Kasumi-1 (cell line): ENCODE measurements at regions not wholly inside any gene's neighbourhood (a gene's known extent, or its start where the extent isn't known, plus 50 kb on each side); places are given as distances from the start of the nearest gene placed in this dataset.

Experiments
- DNase-seq, 2 experiments: peaks; one replicate each; lab custom pipeline; 2025; lab: John Stamatoyannopoulos, UW

DNA sequence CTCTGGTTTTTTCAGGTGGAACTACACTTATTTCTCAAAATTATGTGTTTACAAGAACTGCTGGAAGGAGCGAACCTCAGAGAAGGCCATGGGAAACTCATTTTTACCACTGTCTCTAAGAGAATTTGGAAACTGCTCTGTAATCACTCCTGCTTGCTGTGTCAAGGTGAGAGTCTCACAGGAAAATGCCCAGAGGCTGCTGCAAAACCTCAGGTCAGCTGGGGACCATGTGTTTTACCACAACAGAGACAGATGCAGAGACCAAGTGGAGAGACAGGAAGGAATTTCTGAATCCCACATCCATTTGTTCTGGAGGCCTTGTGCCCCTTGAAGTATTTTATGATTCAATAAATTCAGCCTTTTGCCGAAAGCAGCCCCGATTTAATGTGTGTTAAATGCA is 743.8 kb upstream of the SLC10A2 start:
- no peak for DNase-seq

DNA sequence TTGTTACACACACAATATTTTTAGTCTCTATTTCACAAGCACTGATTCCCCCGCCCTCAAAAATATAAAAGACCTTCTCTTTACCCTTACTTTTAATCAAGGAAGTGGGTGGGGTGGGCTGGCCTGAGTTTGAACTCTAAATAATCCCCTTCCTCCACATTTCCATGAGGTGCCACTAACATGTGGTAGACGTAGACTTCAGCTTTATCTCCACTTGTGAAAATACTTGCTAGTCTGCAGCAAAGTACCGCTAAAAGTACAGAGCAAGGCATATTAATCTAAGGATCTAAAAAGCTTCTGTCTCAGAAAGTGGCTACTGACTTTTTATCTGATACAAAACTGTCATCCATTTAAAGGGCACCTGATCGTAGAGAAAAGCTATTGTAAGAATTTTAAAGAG is 739.6 kb upstream of the SLC10A2 start:
- DNase-seq = no peak

DNA sequence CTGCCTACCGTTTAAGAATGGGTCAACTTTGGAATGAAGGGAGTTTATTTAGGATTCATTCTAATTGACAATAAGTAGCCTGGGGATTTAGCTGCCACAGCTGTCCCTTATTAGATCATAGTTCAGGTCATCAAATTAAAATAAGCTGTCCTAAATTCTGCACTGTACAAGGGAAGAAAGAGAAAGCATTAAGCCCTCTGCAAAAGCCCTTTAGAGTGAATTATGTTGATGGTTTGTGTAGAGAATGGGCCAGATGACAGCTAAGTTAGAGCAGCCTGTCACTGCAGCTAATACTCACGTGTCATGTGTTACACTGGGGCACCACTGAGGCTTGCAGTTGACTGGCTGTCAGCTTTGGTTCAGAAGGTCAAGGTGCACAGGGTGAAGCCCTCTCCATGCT is 737.1 kb upstream of the SLC10A2 start:
- DNase-seq = no peak

DNA sequence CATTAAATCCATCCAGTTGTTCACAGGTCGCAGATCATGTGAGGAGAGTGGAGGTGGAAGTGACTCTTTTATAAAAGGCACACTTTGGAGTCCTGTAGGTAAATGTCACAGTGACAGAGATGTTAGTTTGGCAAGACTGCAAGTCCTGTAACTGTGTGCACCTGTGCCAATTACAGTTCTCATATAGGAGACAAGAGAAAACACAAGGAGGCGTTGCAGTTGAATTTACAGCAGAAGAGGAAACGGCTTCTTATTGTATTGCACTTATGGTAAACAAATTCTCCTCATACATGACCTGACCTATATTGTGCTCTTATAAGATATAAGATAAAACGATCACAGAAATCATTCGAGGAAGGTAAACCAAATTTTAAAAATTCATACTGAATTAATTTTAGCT is 732.8 kb upstream of the SLC10A2 start:
- no peak for DNase-seq

DNA sequence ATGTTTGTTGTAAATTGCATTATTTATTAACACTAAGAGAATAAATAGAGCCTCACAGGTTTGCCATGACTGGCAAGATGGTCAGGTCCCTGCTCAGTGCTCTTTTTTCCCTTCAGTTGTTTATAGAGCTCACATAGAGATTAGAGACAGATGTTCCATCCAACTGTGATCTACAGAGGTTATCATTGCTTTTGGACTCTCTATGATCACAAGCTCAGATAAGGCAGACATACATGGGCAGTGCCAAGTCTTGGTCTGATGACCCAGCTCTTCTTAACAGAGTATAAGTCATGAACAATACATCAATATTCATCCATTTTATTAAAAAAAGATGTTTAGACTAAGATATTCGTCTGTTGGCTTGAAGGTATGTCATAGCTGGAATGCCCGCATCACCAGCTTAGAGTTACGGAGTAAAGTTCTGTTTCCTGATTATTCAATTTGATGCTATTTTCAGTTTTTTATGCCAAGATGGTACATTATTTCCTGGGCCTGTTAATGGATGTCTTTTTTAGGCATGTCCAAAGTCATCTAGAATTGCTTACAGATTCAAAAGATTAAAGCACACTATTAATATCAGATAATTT is 729.8 kb upstream of the SLC10A2 start:
- no peak for DNase-seq

DNA sequence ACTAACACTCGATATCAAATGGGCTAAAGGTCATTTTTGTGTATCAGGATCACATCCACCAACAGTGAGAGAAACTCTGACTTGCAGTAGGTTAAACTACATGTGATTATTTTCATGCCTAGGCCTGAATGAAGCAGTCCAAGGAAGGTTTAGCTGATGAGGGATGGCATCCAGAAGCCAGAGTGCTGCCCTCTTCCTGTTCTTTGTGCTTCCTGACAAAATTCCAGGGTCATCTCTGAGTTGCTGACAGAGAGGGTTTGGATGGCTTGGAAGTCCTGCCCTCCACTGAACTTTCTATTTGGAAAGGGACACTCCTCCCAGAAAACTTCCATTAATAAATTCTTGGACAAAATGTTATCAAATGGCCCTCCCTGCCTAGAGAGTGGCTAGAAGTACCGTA is 728.3 kb upstream of the SLC10A2 start:
- no peak for DNase-seq

DNA sequence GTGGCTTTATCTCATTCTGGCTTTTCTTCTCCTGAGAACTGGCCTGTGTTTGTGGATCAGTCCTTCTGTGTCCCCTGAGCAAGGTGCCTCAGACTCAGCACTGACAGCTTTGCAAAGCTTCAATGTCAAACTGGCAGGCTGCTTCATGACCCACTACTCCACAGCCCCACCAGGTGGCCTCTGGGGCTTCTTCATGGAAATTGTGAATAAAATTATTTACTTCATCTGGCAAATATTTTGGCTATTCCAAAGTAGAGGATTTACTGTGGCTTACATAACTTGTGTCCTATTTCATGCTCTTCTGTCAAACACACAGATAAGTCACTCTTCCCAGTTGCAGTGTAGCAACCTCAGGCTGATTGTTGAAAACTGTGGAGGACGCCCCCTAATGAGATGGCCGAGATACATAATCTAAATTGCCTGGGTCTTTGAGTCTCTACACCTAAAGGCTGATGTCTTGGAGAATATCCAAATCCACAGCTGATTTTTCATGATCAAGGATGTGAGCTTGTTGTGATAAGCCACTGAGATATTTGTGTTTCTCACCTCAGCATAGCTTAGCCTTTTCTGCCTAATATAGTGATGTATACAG is 721.9 kb upstream of the SLC10A2 start:
- peak; percentile 5 to 9 for DNase-seq

DNA sequence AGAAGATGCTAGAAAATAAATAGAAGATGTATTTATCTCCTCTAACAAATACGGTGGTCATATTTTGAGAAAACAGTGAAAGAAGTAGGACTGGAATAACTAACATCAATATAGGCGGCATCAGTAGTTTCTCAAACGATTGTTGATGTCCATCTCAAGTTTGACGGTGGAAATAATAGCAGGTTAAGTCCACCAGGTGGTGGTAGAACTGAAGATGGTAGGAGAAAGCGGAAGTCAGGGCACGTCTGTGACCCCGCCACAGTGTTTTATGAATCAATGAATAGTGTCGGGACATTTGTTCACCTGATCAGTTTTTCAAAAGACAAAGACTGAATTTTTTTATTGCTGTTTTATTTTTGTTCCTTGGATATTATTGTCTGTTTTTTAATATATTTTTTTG is 706.4 kb upstream of the SLC10A2 start:
- peak in 1 of 2 experiments; percentile 12 for DNase-seq

DNA sequence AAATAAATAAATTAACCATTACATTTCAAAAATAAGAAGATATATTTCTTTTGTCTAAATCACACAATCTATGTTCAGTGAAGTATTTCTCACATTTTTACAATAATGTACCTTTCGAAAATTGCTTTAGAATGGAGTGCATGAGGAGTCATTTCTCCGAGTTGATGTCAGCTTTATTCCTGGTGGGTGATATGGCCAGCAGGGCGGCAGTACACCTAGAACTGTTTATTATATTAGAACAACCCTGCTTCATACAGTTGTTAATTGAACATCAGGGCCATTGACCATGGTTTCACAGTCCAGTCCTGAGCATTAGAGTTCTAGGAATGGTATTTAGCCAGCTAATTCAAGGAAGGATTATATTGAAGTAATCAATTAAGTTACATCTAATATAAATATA is 696.3 kb upstream of the SLC10A2 start:
- DNase-seq = peak in 1 of 2 experiments; percentile 5

DNA sequence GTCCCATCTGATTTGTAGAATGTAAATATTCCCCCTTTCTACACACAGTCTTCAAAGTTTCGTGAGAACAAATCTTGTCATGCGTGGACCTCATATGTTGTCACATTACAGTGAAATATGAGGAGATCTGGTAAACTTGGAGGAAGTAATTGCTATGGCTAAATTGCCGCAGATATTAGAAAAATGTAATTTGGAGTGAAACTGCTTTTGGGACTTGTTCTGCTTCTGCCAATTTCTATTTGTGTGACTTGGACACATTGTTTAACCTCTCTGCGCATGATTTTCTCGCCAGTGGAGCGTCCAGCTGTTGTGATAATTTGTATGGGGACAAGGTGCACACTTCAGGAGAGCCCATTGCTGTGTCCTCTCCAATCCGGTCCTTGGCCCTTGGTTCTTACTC is 693.1 kb upstream of the SLC10A2 start:
- DNase-seq = no peak

DNA sequence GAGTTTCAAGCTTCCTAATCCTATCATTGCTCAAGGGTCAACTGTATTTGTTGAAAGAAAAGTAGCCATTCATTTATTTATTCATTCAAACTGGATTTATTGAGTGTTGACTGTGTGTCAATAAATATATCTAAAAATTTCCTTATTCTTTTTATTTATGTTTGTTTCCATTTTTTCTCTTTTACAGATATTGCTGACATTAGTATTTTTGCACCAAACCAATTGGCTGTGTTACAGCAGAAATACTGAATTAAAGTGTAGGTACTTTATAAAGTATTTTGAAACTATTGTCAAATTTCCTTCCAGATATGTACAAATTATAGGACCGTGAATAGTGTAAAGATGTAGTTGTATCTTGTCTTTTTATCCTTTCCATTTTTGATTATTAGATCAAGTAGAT is 692.0 kb upstream of the SLC10A2 start:
- DNase-seq = no peak

DNA sequence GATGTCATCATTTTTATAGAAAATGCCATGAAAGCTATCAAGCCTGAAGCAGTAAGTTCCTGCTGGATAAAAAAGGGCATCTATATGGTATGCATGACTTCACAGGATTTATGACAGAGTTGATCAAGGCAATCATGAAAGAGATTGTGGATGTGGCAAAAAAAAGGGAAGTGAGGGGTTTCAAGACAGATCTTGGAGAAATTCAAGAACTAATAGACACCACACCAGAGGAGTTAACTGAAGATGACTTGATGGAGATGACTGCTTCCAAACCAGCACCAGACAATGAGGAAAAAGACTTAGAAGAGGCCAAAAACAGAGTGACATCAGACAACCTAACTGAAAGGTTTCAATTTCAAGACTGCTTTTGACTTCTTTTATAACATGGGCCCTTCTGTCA is 691.1 kb upstream of the SLC10A2 start:
- peak in 1 of 2 experiments; percentile 4 for DNase-seq

DNA sequence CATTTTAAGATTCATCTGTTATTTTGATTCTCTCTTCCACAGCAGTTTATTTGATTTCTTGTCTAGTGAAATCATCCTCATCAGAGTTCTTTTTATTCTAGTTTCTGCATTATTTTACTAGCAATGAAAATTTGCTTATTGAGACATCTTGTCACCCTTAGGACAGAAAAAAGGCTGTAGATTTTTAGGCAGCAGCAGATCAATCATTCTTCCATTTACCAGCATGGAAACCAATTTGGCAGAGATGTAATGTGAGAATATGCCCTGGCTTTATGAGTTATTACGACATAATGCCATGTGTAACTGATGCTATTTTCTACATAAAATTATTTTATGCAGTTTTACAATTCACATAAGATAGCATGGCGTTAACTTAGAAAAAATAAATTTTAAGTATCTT is 688.6 kb upstream of the SLC10A2 start:
- no peak for DNase-seq

DNA sequence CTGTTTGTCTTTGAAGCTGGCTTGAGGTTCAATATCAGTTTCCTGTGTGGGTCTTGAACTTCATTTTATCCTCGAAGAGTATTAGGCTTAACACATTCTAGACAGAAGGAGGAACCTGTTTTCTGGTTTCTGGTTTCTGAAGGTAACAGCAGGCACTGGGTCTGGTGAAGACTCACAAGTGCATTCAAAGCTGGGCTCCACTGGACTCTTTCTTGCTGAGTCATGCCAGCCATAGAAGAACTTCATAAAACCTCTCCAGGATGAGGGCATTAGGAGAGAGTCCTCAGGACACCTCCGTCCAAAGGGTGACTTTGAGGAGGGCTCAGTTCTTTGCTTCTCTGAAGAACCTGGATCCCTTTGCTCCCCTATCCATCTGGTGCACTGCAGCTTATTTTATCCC is 668.6 kb upstream of the SLC10A2 start:
- DNase-seq = peak in 1 of 2 experiments; percentile 6

DNA sequence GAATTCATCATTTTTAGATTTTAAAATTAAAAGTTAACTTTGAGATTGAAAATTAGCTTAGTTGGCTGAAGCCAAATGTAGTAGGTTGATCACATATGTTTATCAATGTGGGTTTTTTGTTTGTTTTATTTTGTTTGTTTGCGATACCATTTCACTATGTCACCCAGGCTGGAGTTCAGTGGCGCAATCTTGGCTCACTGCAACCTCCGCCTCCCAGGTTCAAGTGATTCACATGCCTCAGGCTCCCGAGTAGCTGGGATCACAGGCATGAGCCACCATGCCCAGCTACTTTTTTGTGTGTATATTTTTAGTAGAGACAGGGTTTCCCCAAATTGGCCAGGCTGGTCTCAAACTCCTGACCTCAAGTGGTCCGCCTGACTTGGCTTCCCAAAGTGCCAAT is 665.7 kb upstream of the SLC10A2 start:
- DNase-seq = no peak

DNA sequence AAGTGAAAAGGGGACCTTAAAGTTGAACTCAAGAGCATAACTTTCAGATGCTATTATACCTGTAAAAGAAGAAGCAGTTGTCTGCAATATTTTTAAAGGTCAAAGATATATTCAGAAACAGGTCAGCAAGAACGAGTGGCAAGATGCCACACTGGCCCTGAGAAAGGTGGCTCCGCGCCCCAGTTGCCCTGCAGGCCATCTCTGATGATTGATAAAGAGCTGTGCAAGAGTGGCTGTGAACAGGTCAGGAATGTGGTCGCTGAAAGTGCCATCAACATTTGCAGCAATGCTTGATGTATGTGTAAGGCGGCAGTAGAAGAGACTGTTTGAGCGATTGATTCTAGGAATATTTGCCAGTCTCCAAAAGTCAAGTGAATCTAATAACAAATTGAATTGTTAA is 664.2 kb upstream of the SLC10A2 start:
- DNase-seq = no peak

DNA sequence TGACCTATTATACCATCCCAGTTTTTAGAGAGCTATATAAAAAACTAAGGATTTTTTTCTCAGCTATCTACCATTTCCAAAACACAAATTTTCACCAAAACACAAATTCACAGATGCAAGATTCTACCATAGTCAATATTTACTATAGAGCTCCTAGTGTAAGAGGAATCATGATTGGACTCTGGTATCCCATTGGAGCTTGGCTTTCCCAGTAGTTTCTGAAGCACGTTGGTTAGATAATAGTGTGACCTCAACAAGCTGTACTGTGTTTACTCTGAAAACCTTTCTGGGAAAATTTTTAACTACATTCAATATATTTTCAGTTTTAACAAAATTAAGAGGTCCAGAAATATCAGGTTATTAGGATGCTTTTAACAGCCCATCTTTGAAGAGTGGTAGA is 660.6 kb upstream of the SLC10A2 start:
- DNase-seq = no peak

DNA sequence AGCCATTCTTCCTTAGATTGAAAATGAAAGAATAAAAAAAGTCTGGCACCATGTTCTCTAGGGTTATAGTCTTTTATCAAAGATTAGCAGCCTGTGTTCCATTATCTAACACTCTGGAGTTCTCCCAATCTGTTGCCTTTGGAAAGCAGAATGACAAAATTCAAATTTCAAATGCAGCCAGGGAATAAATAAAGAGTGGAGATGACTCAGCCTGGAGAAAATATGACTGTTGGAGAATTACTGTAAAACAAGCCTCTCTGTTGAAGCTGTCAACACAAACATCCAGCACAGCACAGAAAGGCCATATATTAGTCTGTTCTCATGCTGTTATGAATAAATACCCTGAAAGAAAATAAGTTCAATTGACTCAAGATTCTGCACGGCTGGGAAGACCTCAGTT is 650.5 kb upstream of the SLC10A2 start:
- DNase-seq = no peak

DNA sequence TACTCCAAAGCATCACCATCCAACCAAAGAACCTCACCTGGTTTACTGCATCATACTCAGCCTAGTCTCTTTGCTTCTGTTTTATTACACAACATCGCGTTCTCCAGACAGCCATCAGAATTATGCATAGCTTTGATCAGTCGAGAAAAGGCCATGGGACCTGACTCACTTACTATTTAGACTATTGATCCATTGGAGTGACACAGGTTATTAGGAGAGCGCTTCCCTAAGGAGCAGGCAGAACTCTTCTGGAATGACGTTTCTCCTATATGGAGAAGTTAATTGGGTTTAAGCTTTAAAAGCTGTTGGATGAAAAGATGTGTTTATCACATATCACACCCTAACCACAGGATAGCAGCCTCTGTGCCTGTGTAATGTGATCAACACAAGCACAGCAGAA is 649.1 kb upstream of the SLC10A2 start:
- DNase-seq = no peak

DNA sequence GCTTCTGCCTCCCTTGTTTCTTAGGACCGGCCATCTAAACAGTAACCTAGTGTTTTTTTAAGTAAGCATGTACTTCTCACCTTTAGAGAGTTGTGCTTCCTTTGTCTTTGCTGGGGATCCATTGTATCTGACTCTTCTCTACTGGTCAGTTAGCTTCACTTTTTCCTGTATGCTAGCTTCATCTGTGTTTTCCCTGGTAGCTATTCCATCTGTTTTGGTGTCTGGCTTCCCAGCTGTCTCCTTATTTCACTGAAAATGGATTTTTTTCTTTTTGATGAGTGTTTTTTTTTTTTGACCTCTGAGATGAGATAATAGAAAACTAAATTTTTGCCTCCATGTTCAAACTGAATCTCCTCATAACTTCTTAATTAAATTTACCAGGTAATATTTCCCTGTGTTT is 637.0 kb upstream of the SLC10A2 start:
- no peak for DNase-seq

DNA sequence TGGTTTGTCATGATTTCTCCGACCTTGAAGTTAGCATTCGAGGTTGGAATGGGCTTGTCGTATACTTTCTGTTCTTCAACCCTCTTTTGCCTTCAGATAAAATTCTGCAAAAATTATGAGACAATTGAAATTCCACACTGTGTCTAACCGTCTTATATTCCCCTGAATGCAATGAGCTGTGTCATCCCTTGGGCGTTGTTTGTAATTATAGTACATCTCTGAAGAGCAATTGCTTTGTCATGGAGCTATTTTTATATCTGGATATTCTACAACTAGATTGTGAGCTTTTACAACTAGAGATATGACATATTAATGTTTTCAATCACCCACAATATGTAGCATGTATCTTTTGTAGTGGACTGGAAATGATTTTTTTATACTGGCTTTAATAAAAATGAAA is 631.8 kb upstream of the SLC10A2 start:
- no peak for DNase-seq

DNA sequence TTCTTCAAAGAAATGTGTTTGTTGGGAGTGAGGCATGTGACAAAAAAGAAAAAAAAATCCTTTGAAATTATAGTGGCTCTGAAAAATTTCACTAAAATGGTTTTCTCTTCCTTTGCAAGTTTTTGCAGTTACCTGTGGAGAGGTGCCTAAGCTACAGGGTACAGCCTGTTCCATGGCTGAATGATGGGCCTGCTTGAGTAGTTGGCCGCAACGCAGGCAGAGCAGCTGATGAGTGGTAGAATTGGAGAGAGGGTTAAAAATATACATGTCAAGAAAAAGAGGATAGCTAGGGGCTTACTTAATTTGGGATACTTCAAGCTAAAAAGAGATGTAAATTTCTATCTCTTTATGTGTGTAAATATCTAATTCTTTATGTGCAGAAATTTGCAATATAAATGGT is 629.1 kb upstream of the SLC10A2 start:
- no peak for DNase-seq

DNA sequence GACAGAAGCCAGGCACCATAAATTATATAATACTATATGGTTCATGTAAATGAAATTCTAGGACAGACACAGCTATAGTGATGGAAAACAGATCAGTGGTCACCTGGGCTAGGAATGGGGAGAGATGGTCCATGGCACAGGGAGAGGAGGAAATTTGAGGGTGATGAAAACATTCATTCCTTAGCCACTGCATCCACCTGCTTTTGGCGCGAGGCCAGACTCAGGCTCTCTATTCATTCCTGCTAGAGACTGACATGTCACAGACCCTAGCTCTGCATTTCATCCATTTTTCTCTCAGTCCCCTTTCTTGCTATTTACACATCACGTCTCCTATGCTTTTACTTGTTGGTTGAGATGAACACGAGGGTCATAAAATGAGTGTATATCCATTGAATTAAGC is 628.3 kb upstream of the SLC10A2 start:
- no peak for DNase-seq

DNA sequence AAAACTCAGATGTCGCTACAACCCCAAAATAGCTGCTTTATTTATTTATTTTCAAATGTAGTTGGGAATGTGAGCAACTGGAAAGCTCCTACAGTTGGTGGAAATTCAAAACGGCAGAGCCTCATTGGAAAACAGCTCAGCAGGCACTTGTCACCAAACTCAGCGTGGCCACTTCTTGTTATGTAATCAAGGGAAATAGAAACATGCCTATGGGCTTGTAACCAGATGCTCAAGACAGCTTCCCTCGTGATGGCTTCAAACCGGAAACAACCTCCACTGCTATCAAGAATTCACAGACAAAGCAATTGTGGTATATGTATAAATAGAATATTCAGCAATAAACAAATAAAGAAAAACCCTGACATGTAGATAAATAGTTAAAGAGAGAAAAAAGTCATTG is 627.8 kb upstream of the SLC10A2 start:
- peak in 1 of 2 experiments; percentile 22 for DNase-seq
